D721Med (cell line): ENCODE measurements at regions not wholly inside any gene's neighbourhood (a gene's known extent, or its start where the extent isn't known, plus 50 kb on each side); places are given as distances from the start of the nearest gene placed in this dataset.

ENCODE experiments used
- DNase-seq: peaks from one replicate; pipeline ENCODE4 v3.0.0; 2011; ENCODE audit warnings: low spot score; ENCODE audit not compliant: insufficient read length
- FAIRE-seq: peaks from 2 replicates; lab custom pipeline; 2011; peaks lifted over from hg19 to GRCh38; lab: Jason Lieb, UNC
- TF ChIP-seq, protein P1 (sequence below): IDR thresholded peaks from 2 replicates; pipeline ENCODE4 v1.5.1; 2012; ENCODE audit warnings: mild to moderate bottlenecking, control low read depth; ENCODE audit not compliant: insufficient read depth; ENCODE audit errors: missing control alignments

GRCh38 chr1:191320062-191320461, 838.2 kb upstream of the RGS18 start:
- TF ChIP-seq, protein P1, sequence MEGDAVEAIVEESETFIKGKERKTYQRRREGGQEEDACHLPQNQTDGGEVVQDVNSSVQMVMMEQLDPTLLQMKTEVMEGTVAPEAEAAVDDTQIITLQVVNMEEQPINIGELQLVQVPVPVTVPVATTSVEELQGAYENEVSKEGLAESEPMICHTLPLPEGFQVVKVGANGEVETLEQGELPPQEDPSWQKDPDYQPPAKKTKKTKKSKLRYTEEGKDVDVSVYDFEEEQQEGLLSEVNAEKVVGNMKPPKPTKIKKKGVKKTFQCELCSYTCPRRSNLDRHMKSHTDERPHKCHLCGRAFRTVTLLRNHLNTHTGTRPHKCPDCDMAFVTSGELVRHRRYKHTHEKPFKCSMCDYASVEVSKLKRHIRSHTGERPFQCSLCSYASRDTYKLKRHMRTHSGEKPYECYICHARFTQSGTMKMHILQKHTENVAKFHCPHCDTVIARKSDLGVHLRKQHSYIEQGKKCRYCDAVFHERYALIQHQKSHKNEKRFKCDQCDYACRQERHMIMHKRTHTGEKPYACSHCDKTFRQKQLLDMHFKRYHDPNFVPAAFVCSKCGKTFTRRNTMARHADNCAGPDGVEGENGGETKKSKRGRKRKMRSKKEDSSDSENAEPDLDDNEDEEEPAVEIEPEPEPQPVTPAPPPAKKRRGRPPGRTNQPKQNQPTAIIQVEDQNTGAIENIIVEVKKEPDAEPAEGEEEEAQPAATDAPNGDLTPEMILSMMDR = no peak
- DNase-seq (no peak), FAIRE-seq (peak; percentile 25)

- TF ChIP-seq, protein P1 = no peak
- FAIRE-seq = peak; percentile 82
- no peak for DNase-seq
These were observed 830.4 kb upstream of the RGS18 start for GRCh38 chr1:191327868-191328267.

DNA sequence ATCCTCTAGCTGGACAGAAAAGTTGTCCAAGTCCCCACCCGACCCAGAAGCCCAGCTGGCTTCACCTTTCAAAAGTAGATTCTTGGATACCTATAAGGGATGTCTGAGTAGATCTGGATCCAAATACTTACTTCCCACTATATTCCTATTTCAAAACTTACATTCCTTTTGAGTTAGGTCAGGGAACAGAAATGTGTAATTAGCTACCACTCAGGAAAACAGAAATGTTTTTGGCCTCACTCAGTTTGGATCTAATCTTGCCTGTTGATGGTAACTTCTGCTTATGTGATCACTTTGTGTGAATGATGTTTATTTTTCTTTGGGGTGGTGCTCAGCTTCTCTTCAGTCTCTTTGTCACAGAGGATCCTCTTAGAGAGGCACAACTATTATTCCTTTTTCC, 814.4 kb upstream of the RGS18 start:
- DNase-seq (no peak), FAIRE-seq (no peak)
- TF ChIP-seq, protein P1 = no peak

DNA sequence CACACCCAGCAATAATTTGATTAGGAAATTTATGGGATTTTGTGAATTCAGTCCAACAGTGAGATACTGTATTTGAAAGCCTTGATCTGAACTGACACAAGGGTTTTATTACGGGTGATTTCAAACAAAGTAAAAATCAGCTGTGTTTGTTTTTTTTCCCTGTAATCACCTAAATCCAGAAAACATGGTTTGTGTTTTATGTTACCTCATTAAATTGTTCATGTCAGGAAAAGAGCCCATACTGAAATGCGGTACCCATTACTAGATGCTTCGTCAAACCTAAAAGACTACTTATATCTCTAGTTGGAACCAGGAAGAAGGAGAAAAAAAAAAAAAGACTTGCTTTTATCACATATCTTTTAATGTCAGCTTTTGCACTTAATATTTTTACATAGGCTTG, 811.9 kb upstream of the RGS18 start:
- TF ChIP-seq, protein P1 = no peak
- DNase-seq = no peak
- FAIRE-seq = peak; percentile 48

GRCh38 chr1:191348328-191348727, 809.9 kb upstream of the RGS18 start:
- DNase-seq (no peak), FAIRE-seq (peak; percentile 6)
- TF ChIP-seq, protein P1 = no peak

DNA sequence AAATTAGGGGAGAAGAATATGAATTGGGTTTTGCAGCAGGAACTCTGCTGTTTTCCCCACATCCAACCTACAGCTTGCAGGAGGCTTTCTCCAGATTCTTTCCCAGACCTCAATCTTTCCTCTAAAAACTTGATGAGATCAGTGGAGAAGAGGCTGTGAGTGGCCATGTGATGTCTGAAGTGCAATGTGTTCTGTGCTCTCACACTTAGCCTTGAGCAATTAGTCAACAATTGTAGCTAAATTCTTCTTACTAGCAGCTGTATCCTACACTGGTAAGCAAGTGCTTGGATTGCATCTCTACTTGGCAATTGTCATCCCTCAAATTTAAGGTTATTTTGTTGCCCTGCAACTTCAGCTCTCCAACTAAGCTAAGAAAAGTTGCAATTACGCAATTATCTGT, 807.3 kb upstream of the RGS18 start:
- DNase-seq = no peak
- FAIRE-seq = no peak
- TF ChIP-seq, protein P1 = no peak

DNA sequence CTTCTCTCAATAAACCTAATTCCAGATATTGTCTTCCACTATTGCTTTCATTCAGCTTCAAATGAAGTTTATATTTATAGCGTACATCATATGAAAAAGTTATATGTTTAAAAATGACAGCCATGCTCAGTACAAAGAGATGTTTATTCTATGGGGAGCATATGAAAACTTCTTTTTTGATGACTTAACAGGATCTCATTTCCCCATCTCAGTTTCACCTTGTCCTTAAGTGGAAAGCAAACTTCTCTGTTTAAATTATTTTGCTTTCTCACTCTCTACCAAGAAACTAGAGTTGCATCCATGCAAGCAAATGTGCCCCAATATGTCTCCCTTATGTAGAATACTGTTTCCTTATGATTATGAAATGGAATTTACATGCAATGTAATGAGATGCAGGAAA, 799.5 kb upstream of the RGS18 start:
- no peak for DNase-seq
- FAIRE-seq = peak; percentile 16
- TF ChIP-seq, protein P1 = no peak
